Neural cell (in vitro differentiated cells): ENCODE measurements at regions not wholly inside any gene's neighbourhood (a gene's known extent, or its start where the extent isn't known, plus 50 kb on each side); places are given as distances from the start of the nearest gene placed in this dataset.

Experiments used
- H2AFZ ChIP-seq: fragments of 200-600, 300-800 bp; sonication (generic), shearing (Covaris generic); 2 replicates; pipeline ENCODE4 v1.6.0; 2014; ENCODE audit warnings: low read depth, mild to moderate bottlenecking, antibody characterized with exemption, low read length, moderate library complexity
- H3F3A ChIP-seq: fragments of 200-600 bp; shearing (Covaris generic); 2 replicates; pipeline ENCODE4 v1.6.1; 2016; ENCODE audit warnings: mild to moderate bottlenecking, moderate library complexity, mixed read lengths, antibody characterized with exemption, low read length; ENCODE audit not compliant: insufficient read depth, poor library complexity, severe bottlenecking
- H3K27ac ChIP-seq: fragments of 200-600, 300-800 bp; sonication (generic), shearing (Covaris generic); 2 replicates; pipeline ENCODE4 v1.5.1; 2014; ENCODE audit warnings: mild to moderate bottlenecking, low read length, moderate library complexity
- H3K27me3 ChIP-seq: fragments of 300-800, 200-600 bp; sonication (generic), shearing (Covaris generic); 2 replicates; pipeline ENCODE4 v1.6.0; 2014; ENCODE audit warnings: mild to moderate bottlenecking, low read depth, low read length, moderate library complexity; ENCODE audit not compliant: insufficient read depth
- H3K36me3 ChIP-seq: fragments of 300-800, 200-600 bp; sonication (generic), shearing (Covaris generic); 2 replicates; pipeline ENCODE4 v1.5.1; 2014; ENCODE audit warnings: mild to moderate bottlenecking, antibody characterized with exemption, low read length, moderate library complexity; ENCODE audit not compliant: insufficient read depth
- H3K4me2 ChIP-seq: fragments of 300-800, 200-600 bp; sonication (generic), shearing (Covaris generic); 2 replicates; pipeline ENCODE4 v1.6.0; 2014; ENCODE audit warnings: mild to moderate bottlenecking, low read length
- H3K4me3 ChIP-seq: fragments of 300-800, 200-600 bp; sonication (generic), shearing (Covaris generic); 2 replicates; pipeline ENCODE4 v1.5.1; 2014; ENCODE audit warnings: mild to moderate bottlenecking, low read length, moderate library complexity
- H3K79me2 ChIP-seq: fragments of 200-600 bp; shearing (Covaris generic); replicated peaks from 2 replicates; pipeline ENCODE4 v1.6.0; 2014; ENCODE audit warnings: mild to moderate bottlenecking, low read length, moderate library complexity; ENCODE audit not compliant: insufficient read depth
- H3K9ac ChIP-seq: fragments of 300-800, 200-600 bp; sonication (generic), shearing (Covaris generic); 2 replicates; pipeline ENCODE4 v1.6.1; 2016; ENCODE audit warnings: mild to moderate bottlenecking, low read length, mixed read lengths
- H3K9me2 ChIP-seq: fragments of 200-600 bp; shearing (Covaris generic); 2 replicates; pipeline ENCODE4 v1.6.1; 2016; ENCODE audit warnings: mild to moderate bottlenecking, low read length, mixed read lengths; ENCODE audit not compliant: insufficient read depth
- H3K9me3 ChIP-seq: fragments of 200-600, 300-800 bp; sonication (generic), shearing (Covaris generic); 2 replicates; pipeline ENCODE4 v1.6.1; 2016; ENCODE audit warnings: mild to moderate bottlenecking, mixed run types, low read length, moderate library complexity, mixed read lengths
- H4K20me1 ChIP-seq: fragments of 200-600 bp; shearing (Covaris generic); 2 replicates; pipeline ENCODE4 v1.6.1; 2016; ENCODE audit warnings: mild to moderate bottlenecking, mixed run types; ENCODE audit not compliant: insufficient read depth
- EP300 ChIP-seq: fragments of 450-650 bp; conservative IDR thresholded peaks from 2 replicates; pipeline ENCODE4 v1.6.1; 2014; ENCODE audit warnings: antibody characterized with exemption, mild to moderate bottlenecking, moderate library complexity; ENCODE audit not compliant: poor library complexity, severe bottlenecking
- EZH2 ChIP-seq: fragments of 200-600, 300-800 bp; shearing (Covaris generic), sonication (generic); IDR thresholded peaks from 2 replicates; pipeline ENCODE4 v1.6.1; 2014; ENCODE audit warnings: antibody characterized with exemption, low read length, borderline replicate concordance, mild to moderate bottlenecking; ENCODE audit not compliant: insufficient read depth, poor library complexity, severe bottlenecking
- MXI1 ChIP-seq: fragments of 450-650 bp; conservative IDR thresholded peaks from 2 replicates; pipeline ENCODE4 v1.6.1; 2014; ENCODE audit warnings: antibody characterized with exemption, mild to moderate bottlenecking; ENCODE audit not compliant: poor library complexity, severe bottlenecking
- POLR2AphosphoS5 ChIP-seq: IDR thresholded peaks from 2 replicates; pipeline ENCODE4 v1.6.1; 2012
- RAD21 ChIP-seq: fragments of 450-650 bp; conservative IDR thresholded peaks from 2 replicates; pipeline ENCODE4 v1.6.1; 2014; ENCODE audit warnings: antibody characterized with exemption, mild to moderate bottlenecking, moderate library complexity
- SMC3 ChIP-seq: fragments of 450-650 bp; conservative IDR thresholded peaks from 2 replicates; pipeline ENCODE4 v1.6.1; 2014; ENCODE audit warnings: antibody characterized with exemption, mild to moderate bottlenecking, moderate library complexity; ENCODE audit not compliant: poor library complexity
- TAF1 ChIP-seq: IDR thresholded peaks from 2 replicates; pipeline ENCODE4 v1.6.1; 2012; ENCODE audit warnings: low read depth
- TF ChIP-seq, protein P1 (sequence below): fragments of 450-650 bp; IDR thresholded peaks from 2 replicates; pipeline ENCODE4 v1.5.1; 2014; ENCODE audit warnings: antibody characterized with exemption, mild to moderate bottlenecking, moderate library complexity; ENCODE audit not compliant: poor library complexity, severe bottlenecking
- TF ChIP-seq, protein P2 (sequence below): IDR thresholded peaks from 2 replicates; pipeline ENCODE4 v1.6.1; 2012; ENCODE audit warnings: borderline replicate concordance

DNA sequence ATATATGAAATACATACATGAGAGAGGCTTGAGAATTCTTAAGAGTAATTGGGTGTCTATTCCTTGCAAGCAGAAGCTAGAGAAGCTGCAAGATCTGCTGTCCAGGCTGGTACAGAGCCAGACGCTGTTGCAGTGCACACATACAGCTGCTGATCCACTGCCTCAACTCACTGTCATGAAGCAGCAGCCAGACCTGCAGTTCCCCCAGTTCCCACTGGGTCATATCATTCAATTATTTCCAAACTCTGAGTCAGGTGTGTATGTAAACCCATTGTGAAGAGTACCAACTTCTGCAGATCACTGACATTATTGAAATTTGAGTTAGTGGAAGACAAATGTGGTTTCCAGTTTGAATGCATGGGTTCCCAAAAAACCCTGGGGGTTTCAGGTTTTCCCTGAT is 1212.8 kb upstream of the ADGRL3 start:
- TF ChIP-seq POLR2AphosphoS5 (no peak), EP300 (no peak), MXI1 (no peak), EZH2 (no peak), TAF1 (no peak), RAD21 (no peak), SMC3 (no peak)
- TF ChIP-seq, protein P1, sequence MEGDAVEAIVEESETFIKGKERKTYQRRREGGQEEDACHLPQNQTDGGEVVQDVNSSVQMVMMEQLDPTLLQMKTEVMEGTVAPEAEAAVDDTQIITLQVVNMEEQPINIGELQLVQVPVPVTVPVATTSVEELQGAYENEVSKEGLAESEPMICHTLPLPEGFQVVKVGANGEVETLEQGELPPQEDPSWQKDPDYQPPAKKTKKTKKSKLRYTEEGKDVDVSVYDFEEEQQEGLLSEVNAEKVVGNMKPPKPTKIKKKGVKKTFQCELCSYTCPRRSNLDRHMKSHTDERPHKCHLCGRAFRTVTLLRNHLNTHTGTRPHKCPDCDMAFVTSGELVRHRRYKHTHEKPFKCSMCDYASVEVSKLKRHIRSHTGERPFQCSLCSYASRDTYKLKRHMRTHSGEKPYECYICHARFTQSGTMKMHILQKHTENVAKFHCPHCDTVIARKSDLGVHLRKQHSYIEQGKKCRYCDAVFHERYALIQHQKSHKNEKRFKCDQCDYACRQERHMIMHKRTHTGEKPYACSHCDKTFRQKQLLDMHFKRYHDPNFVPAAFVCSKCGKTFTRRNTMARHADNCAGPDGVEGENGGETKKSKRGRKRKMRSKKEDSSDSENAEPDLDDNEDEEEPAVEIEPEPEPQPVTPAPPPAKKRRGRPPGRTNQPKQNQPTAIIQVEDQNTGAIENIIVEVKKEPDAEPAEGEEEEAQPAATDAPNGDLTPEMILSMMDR: no peak
- TF ChIP-seq, protein P2, sequence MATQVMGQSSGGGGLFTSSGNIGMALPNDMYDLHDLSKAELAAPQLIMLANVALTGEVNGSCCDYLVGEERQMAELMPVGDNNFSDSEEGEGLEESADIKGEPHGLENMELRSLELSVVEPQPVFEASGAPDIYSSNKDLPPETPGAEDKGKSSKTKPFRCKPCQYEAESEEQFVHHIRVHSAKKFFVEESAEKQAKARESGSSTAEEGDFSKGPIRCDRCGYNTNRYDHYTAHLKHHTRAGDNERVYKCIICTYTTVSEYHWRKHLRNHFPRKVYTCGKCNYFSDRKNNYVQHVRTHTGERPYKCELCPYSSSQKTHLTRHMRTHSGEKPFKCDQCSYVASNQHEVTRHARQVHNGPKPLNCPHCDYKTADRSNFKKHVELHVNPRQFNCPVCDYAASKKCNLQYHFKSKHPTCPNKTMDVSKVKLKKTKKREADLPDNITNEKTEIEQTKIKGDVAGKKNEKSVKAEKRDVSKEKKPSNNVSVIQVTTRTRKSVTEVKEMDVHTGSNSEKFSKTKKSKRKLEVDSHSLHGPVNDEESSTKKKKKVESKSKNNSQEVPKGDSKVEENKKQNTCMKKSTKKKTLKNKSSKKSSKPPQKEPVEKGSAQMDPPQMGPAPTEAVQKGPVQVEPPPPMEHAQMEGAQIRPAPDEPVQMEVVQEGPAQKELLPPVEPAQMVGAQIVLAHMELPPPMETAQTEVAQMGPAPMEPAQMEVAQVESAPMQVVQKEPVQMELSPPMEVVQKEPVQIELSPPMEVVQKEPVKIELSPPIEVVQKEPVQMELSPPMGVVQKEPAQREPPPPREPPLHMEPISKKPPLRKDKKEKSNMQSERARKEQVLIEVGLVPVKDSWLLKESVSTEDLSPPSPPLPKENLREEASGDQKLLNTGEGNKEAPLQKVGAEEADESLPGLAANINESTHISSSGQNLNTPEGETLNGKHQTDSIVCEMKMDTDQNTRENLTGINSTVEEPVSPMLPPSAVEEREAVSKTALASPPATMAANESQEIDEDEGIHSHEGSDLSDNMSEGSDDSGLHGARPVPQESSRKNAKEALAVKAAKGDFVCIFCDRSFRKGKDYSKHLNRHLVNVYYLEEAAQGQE: no peak

DNA sequence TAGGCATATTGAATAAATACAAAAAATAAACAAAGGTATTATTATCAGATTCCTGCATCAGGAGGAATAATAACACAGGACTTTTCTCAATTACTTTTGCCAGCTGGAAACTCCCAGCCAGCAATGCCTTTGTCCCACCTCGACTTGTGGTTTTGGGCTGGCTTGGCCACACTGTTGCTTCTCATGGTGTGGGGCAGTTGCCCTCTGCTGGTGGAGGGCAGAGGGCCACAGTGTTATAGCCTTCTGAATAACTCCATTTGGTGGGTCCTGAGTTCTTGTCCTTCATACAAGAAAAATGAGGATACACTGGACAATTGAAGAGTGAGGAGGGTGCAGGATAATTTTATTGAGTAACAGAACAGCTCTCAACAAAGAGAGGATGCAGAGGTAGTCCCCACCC is 1206.0 kb upstream of the ADGRL3 start:
- TF ChIP-seq EZH2 (no peak), TAF1 (no peak), POLR2AphosphoS5 (no peak), EP300 (no peak), RAD21 (no peak), SMC3 (no peak), MXI1 (no peak)
- TF ChIP-seq, protein P1: no peak
- TF ChIP-seq, protein P2: no peak
- H3K9ac ChIP-seq: no peak overlapping the region
- H3K36me3 ChIP-seq: no peaks in the 10 kb centered on the region
- H3K27me3 ChIP-seq: no peaks in the 10 kb centered on the region
- H4K20me1 ChIP-seq: no peaks in the 10 kb centered on the region
- no peaks in the 10 kb centered on the region for H3F3A ChIP-seq
- H3K9me3 ChIP-seq: no peaks in the 10 kb centered on the region
- no peaks in the 10 kb centered on the region for H3K9me2 ChIP-seq
- no peaks in the 10 kb centered on the region for H3K79me2 ChIP-seq
- H3K4me3 ChIP-seq: no peak overlapping the region
- no peak overlapping the region for H3K4me2 ChIP-seq
- H2AFZ ChIP-seq: no peak overlapping the region
- H3K27ac ChIP-seq: no peak overlapping the region

More for the DNA sequence above, 1212.8 kb upstream of the ADGRL3 start:
- Histone ChIP-seq H3K9ac (no peak overlapping the region), H3K27ac (no peak overlapping the region), H3K9me3 (no peaks in the 10 kb centered on the region), H3K36me3 (no peaks in the 10 kb centered on the region), H2AFZ (no peak overlapping the region), H3K4me3 (no peak overlapping the region), H3K4me2 (no peak overlapping the region), H3K9me2 (no peaks in the 10 kb centered on the region), H3K79me2 (no peaks in the 10 kb centered on the region), H3F3A (no peaks in the 10 kb centered on the region), H3K27me3 (no peaks in the 10 kb centered on the region), H4K20me1 (no peaks in the 10 kb centered on the region)
